ENCODE measurements at regions not wholly inside any gene's neighbourhood (a gene's known extent, or its start where the extent isn't known, plus 50 kb on each side); places are given as distances from the start of the nearest gene placed in this dataset.

DNA sequence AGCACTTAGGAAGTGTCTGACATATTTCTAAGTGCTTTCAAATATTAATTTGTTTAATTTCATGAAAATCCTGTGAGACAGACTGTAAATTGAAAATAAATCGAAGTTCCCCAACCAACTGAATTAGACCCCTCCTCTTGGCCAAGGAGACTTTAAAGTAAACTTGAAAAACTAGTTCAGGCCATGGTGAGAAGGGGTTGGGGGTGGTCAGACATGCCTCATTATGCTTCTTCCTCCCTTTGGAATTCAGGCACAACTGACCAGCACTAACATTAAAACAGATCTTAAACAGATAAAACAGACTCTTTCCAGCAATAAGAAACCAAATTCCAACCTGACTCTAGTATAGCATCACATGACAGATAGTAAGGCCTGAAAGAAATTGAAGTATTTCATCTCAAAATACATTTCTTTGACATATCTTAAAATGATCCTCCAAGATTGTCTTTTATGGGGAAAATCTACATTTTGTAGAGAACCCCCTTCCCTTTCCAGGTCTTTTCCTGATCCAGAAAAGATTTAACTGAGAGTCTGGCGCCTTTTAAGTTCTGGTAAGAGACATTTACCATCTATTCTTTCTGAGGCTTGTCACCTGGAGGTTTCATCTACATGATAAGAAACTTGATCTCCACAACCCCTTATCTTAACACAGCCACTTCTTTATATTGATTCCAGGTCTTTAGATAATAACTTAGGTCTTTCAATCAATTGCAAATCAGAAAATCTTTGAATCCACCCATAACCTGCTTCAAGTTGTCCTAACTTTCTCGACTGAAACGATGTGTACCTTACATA lies 336.5 kb downstream of the PCDH20 start:
- TF ChIP-seq ARNT (IDR thresholded peaks at IDR 0.05) (no peak), FOXM1 (IDR thresholded peaks at IDR 0.05; ENCODE audit: borderline replicate concordance) (no peak), BHLHE40 (IDR thresholded peaks at IDR 0.05; ENCODE audit: borderline replicate concordance) (no peak), TARDBP (IDR thresholded peaks at IDR 0.05) (no peak), SP1 (IDR thresholded peaks at IDR 0.05) (no peak), FOXK2 (IDR thresholded peaks at IDR 0.05) (no peak), HDGF (IDR thresholded peaks at IDR 0.05; ENCODE audit: borderline replicate concordance) (no peak), L3MBTL2 (conservative IDR thresholded peaks at IDR 0.05) (no peak), ZNF384 (IDR thresholded peaks at IDR 0.05) (no peak), CTBP1 (IDR thresholded peaks at IDR 0.05; ENCODE audit: borderline replicate concordance) (no peak), ELF4 (IDR thresholded peaks at IDR 0.05) (no peak), FOXA1 (IDR thresholded peaks at IDR 0.05) (no peak)
- TF ChIP-seq, protein P1, sequence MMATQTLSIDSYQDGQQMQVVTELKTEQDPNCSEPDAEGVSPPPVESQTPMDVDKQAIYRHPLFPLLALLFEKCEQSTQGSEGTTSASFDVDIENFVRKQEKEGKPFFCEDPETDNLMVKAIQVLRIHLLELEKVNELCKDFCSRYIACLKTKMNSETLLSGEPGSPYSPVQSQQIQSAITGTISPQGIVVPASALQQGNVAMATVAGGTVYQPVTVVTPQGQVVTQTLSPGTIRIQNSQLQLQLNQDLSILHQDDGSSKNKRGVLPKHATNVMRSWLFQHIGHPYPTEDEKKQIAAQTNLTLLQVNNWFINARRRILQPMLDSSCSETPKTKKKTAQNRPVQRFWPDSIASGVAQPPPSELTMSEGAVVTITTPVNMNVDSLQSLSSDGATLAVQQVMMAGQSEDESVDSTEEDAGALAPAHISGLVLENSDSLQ (IDR thresholded peaks at IDR 0.05) = no peak
